Cardiac fibroblast (primary cell): ENCODE measurements at regions not wholly inside any gene's neighbourhood (a gene's known extent, or its start where the extent isn't known, plus 50 kb on each side); places are given as distances from the start of the nearest gene placed in this dataset.

Experiments used
- DNase-seq, 2 donors: peaks; one replicate each; pipeline versions ENCODE4 v3.0.0 to v3.0.0-alpha.2; 2010; ENCODE audit warnings: low read depth in 2 of 2
- H3K4me3 ChIP-seq, 2 donors: replicated peaks in 1 of 2; 1 replicate in 1 of 2; 2 replicates in 1 of 2; pipeline ENCODE4 v1.5.1; 2011; ENCODE audit warnings: low read depth in 2 of 2, low read length in 2 of 2, mild to moderate bottlenecking in 2 of 2, moderate library complexity in 1 of 2
- TF ChIP-seq, protein P1 (sequence below): IDR thresholded peaks from one replicate; pipeline ENCODE4 v1.5.1; 2011; ENCODE audit warnings: low read depth, mild to moderate bottlenecking, low read length, inconsistent platforms

DNA sequence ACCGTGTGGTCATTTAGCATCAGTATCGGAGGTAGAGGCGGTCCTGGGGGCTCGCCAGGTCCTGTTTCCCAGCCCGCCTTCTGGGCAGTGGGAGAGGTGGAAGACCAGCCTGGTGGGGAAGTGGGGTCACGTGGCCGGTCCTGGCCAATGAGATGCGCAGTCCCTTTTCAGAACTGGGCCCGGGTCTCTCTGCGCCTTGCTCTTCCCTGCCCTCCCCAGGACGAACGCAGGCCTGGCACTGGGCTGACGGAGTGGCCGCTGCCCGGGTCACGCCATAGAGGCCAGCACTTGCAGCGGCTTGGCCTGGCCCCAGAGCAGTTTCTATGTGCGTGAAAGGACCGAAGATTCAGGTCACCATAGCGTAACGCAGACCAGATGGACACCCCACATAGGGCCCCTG is 97.6 kb downstream of the OLFM1 start:
- TF ChIP-seq, protein P1, sequence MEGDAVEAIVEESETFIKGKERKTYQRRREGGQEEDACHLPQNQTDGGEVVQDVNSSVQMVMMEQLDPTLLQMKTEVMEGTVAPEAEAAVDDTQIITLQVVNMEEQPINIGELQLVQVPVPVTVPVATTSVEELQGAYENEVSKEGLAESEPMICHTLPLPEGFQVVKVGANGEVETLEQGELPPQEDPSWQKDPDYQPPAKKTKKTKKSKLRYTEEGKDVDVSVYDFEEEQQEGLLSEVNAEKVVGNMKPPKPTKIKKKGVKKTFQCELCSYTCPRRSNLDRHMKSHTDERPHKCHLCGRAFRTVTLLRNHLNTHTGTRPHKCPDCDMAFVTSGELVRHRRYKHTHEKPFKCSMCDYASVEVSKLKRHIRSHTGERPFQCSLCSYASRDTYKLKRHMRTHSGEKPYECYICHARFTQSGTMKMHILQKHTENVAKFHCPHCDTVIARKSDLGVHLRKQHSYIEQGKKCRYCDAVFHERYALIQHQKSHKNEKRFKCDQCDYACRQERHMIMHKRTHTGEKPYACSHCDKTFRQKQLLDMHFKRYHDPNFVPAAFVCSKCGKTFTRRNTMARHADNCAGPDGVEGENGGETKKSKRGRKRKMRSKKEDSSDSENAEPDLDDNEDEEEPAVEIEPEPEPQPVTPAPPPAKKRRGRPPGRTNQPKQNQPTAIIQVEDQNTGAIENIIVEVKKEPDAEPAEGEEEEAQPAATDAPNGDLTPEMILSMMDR, result no peak

DNA sequence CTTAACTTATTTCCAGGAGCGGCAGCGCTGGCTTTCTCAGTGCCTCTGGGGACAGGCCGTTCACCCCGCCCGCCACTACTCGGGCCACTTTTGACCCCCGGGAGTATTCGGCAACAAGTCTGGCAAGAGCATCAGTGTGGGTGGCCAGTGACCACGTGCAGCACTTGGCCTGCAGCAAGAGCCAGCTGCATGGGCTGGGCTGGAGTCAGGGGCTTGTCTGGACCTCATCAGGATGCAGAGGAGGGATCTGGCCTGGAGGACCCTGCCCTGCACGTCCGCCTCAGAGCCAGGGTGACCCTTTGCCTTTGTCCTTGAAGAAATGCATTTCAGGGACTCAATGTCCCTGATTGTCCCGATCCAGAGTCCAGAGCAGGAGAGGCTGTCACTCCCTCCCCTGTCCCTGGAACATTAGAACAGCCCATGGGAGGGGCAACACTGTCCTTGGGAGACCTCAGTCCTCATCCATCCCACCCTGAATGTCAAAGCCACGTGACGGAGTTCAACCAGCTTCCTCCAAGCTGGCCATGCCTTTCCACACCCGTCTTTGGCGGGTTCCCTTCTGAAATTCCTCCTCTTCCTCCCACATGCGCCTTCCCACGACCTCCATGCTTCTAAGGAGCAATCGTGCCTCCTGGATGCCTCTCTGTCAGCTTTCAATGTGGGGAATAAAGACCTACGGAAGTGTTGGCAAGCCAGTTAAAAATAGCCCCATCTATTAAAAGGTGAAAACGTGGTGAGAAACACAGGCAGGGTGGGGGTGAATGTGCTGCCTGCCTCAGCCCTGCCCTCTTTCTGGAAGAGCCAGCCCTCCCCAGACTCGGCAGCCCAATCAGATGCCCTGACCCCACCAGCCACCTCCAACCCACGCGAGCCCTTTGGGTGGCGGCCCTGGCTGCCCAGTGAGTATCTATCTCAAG is 99.0 kb downstream of the OLFM1 start:
- TF ChIP-seq, protein P1, result no peak
- DNase-seq, result no peak
- H3K4me3 ChIP-seq, result no peak overlapping the region

More for the DNA sequence above, 97.6 kb downstream of the OLFM1 start:
- H3K4me3 ChIP-seq, result no peak overlapping the region
- no peak for DNase-seq

DNA sequence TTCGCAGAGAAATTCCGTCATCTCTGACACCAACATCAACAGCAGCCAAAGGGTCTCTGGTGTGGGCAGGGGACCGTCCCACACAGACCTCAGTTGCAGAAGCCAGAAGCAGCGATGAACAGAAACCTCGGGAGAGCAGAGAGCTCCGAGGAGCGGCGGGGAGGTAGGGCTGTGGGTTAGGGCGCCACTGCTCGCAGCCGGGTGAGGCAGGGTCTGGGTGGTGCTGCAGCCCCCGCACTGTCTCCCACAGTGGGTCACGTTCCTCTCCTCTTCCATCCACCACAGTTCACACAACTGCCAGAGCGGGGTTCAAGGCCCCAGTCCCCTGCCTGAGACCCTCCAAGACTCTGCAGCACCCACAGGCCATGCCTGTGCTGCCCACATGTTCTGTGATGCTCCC is 99.9 kb downstream of the OLFM1 start:
- H3K4me3 ChIP-seq, result no peak overlapping the region
- TF ChIP-seq, protein P1, result no peak
- no peak for DNase-seq

DNA sequence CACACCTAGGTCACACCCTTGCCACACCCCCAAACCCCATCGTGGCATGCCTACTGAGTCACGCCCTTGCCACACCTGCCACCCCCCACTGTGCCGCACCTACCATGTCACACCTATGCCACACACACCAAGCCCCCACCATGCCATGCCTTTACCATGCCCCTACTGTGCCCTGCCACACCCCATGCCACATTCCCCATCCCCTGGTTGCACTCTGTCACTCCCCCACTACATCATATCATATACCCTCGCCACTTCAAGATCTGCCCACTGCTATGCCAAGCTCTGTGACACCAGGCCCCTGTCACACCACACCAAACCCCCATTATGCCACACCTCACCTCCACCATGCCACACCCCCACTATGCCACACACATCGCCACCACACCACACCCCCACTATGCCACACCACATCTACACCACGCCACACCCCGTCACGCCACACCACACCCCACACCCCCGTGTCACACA is 101.2 kb downstream of the OLFM1 start:
- H3K4me3 ChIP-seq, result no peak overlapping the region
- TF ChIP-seq, protein P1, result no peak

DNA sequence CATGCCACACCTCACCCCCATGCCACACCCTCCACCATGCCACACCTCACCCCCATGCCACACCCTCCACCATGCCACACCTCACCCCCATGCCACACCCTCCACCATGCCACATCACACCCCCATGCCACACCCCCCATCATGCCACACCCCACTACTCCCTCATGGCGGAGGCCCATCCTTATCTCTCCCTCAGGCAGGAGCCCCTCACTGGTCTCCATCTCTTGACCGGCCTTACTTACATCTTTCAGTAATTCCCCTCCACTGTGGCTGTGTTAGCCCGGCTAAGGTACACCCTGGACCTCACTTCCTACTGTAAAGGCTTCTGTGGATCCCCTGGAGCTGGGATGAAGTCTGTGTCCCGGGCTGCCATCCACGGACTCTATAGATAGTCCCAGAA is 102.0 kb downstream of the OLFM1 start:
- TF ChIP-seq, protein P1, result no peak
- DNase-seq, result no peak
- H3K4me3 ChIP-seq, result no peak overlapping the region

More for the DNA sequence above, 101.2 kb downstream of the OLFM1 start:
- DNase-seq, result no peak

DNA sequence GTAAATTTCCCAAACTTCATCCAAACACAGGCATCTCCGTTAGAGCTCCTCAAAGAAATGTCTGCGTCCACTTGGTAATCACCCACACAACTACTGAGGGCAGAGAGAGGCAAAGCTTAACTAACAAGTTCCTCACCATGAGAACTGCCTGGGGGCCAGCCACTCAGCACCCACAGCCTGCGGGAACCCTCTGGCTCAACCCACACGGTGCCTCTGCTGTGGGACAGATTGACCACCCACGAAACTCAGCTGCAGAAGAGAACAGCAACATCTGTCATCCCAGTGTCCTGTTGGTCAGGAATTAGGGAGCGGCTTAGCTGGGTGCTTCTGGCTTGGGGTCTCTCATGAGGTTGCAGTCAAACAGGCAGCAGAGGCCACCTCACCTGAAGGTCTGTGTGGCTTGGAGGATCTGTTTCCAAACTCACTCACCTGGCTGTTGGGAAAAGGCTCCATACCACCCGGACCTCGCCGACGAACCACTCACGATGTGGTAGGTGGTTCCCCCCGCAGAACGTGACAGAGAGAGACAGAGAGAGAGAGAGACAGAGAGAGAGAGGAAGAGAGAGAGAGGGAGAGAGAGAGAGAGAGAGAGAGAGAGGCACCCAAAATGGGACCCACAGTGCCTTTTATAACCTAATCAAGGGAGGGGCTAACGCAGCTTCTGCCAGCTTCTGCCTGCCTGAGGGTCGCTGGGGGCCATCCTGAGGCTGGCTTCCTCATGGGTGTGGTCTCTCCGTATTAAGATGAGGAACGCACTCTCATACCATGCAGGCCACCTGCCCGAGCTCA is 103.5 kb downstream of the OLFM1 start:
- TF ChIP-seq, protein P1, result no peak
- DNase-seq, result no peak
- H3K4me3 ChIP-seq, result no peak overlapping the region
